ENCODE measurements at regions not wholly inside any gene's neighbourhood (a gene's known extent, or its start where the extent isn't known, plus 50 kb on each side); places are given as distances from the start of the nearest gene placed in this dataset.

- Histone ChIP-seq H3K4me1 (ENCODE audit: insufficient read depth, low read length) (peaks cover 58% of the 10 kb centered on the region), H3K4me2 (ENCODE audit: low read depth, low read length) (no peak overlapping the region), H2AFZ (ENCODE audit: low read length) (no peak overlapping the region), H3K9ac (ENCODE audit: insufficient read depth, low read depth, low read length) (no peak overlapping the region), H3K9me3 (ENCODE audit: low read length) (no peaks in the 10 kb centered on the region), H3K27ac (ENCODE audit: extremely low read length, insufficient read depth, low read length) (no peak overlapping the region), H3K36me3 (replicated peaks in 1 of 2; ENCODE audit: control insufficient read depth in 1 of 2, insufficient read depth in 2 of 2, low read length in 2 of 2) (no peaks in the 10 kb centered on the region), H4K20me1 (ENCODE audit: insufficient read depth, low read length) (no peaks in the 10 kb centered on the region), H3K27me3 (ENCODE audit: control insufficient read depth in 1 of 2, insufficient read depth in 2 of 2, low read length in 2 of 2) (no peaks in the 10 kb centered on the region), H3K79me2 (ENCODE audit: insufficient read depth, low read length) (no peaks in the 10 kb centered on the region), H3K4me3 (replicated peaks in 1 of 3; ENCODE audit: insufficient read depth in 1 of 3, low read depth in 2 of 3, low read length in 3 of 3) (no peak overlapping the region)
- DNase-seq (ENCODE audit: low spot score): no peak
- intact Hi-C loops (cut with micrococcal nuclease; ENCODE audit: unreplicated experiment): no loop called here
- CTCF ChIA-PET (ENCODE audit: low intra/inter-chr PET ratio, low total read pairs): no interaction called here
- in situ Hi-C loops (cut with HindIII; ENCODE audit: extremely low pct_ligation_motif_present, low pct_unique_long_range_greater_than_20kb): no loop called here
- no peak for FAIRE-seq
- no peak for ATAC-seq
- POLR2A ChIA-PET: no interaction called here
- BruUV-seq (replicated peaks): no TSS peak
- 63% methylated on average over 5 of the region's 5 CpGs for WGBS (ENCODE audit: low lambda C conversion rate)
- TF ChIP-seq ARID2 (CRISPR knock-in tag; IDR thresholded peaks at IDR 0.05; ENCODE audit: borderline replicate concordance): no peak
- TF ChIP-seq PTBP1 (IDR thresholded peaks at IDR 0.05; ENCODE audit: low read depth, low read length, poor library complexity, severe bottlenecking): no peak
- no peak for TF ChIP-seq SAFB2 (CRISPR knock-in tag; IDR thresholded peaks at IDR 0.05; ENCODE audit: borderline replicate concordance, low read depth)
- TF ChIP-seq JDP2 (CRISPR knock-in tag; IDR thresholded peaks at IDR 0.05; ENCODE audit: borderline replicate concordance): no peak
- no peak for TF ChIP-seq ZEB1 (IDR thresholded peaks at IDR 0.05; ENCODE audit: insufficient replicate concordance, low read depth)
- TF ChIP-seq ERF (CRISPR knock-in tag; IDR thresholded peaks at IDR 0.05): no peak
- TF ChIP-seq REST (IDR thresholded peaks at IDR 0.05; ENCODE audit: borderline replicate concordance in 1 of 2, low read depth in 1 of 2, low read length in 2 of 2): no peak
- no peak for TF ChIP-seq ZNF510 (CRISPR knock-in tag; IDR thresholded peaks at IDR 0.05; ENCODE audit: low read depth)
- no peak for TF ChIP-seq ZNF234 (CRISPR knock-in tag; conservative IDR thresholded peaks at IDR 0.05)
- TF ChIP-seq MED1 (CRISPR knock-in tag; IDR thresholded peaks at IDR 0.05): no peak
- TF ChIP-seq ZMAT5 (CRISPR knock-in tag; IDR thresholded peaks at IDR 0.05; ENCODE audit: borderline replicate concordance, low read depth): no peak
- no peak for TF ChIP-seq GPBP1L1 (CRISPR knock-in tag; IDR thresholded peaks at IDR 0.05)
- TF ChIP-seq ZBTB14 (CRISPR knock-in tag; IDR thresholded peaks at IDR 0.05): no peak
- TF ChIP-seq ZBTB43 (CRISPR knock-in tag; conservative IDR thresholded peaks at IDR 0.05): no peak
- TF ChIP-seq CREB3 (CRISPR knock-in tag; IDR thresholded peaks at IDR 0.05): no peak
- TF ChIP-seq ZNF607 (CRISPR knock-in tag; IDR thresholded peaks at IDR 0.05; ENCODE audit: borderline replicate concordance): no peak
These were observed 67.3 kb upstream of the FOXN2 start for GRCh38 chr2:48247206-48247605.
